HL-60 (cell line): ENCODE measurements at regions not wholly inside any gene's neighbourhood (a gene's known extent, or its start where the extent isn't known, plus 50 kb on each side); places are given as distances from the start of the nearest gene placed in this dataset.

Experiments
- GABPA ChIP-seq: IDR thresholded peaks from 2 replicates; pipeline ENCODE4 v1.6.1; 2012; ENCODE audit warnings: low read depth
- TF ChIP-seq, protein P1 (sequence below): IDR thresholded peaks from 2 replicates; pipeline ENCODE4 v1.6.1; 2012; ENCODE audit warnings: low read depth; ENCODE audit not compliant: insufficient replicate concordance

DNA sequence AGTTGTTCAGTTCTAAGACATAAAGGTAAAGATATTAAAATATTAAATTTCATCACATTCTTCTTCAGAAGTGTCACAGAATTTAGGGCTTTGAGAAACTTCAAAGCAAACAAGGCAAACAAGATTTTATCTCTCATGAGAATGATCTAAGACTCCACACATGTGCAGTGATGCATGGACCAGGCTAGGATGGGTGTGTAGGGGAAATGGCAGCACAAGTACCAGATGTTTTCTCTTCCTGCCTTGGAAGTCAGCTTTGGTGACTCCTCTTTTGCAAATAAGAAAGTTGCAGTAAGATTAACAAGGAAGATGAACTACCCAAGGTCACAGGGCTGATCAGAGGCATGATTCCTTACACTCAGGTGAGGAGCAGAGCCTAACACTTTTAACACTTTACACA, 163.8 kb upstream of the LMNTD1 start:
- no peak for TF ChIP-seq GABPA
- TF ChIP-seq, protein P1, sequence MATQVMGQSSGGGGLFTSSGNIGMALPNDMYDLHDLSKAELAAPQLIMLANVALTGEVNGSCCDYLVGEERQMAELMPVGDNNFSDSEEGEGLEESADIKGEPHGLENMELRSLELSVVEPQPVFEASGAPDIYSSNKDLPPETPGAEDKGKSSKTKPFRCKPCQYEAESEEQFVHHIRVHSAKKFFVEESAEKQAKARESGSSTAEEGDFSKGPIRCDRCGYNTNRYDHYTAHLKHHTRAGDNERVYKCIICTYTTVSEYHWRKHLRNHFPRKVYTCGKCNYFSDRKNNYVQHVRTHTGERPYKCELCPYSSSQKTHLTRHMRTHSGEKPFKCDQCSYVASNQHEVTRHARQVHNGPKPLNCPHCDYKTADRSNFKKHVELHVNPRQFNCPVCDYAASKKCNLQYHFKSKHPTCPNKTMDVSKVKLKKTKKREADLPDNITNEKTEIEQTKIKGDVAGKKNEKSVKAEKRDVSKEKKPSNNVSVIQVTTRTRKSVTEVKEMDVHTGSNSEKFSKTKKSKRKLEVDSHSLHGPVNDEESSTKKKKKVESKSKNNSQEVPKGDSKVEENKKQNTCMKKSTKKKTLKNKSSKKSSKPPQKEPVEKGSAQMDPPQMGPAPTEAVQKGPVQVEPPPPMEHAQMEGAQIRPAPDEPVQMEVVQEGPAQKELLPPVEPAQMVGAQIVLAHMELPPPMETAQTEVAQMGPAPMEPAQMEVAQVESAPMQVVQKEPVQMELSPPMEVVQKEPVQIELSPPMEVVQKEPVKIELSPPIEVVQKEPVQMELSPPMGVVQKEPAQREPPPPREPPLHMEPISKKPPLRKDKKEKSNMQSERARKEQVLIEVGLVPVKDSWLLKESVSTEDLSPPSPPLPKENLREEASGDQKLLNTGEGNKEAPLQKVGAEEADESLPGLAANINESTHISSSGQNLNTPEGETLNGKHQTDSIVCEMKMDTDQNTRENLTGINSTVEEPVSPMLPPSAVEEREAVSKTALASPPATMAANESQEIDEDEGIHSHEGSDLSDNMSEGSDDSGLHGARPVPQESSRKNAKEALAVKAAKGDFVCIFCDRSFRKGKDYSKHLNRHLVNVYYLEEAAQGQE, result no peak
